Endodermal cell (in vitro differentiated cells): ENCODE measurements at regions not wholly inside any gene's neighbourhood (a gene's known extent, or its start where the extent isn't known, plus 50 kb on each side); places are given as distances from the start of the nearest gene placed in this dataset.

ENCODE experiments used
- DNase-seq: peaks from one replicate; pipeline ENCODE4 v3.0.0-alpha.2; 2017
- H3K27ac ChIP-seq: 2 replicates; pipeline ENCODE4 v1.5.1; 2013; ENCODE audit warnings: mild to moderate bottlenecking, low read depth, low read length, moderate library complexity
- H3K27me3 ChIP-seq: 2 replicates; pipeline ENCODE4 v1.6.1; 2013; ENCODE audit warnings: mild to moderate bottlenecking, low read length, moderate library complexity; ENCODE audit not compliant: insufficient read depth, control insufficient read depth, poor library complexity, severe bottlenecking
- H3K36me3 ChIP-seq: 2 replicates; pipeline ENCODE4 v1.7.0; 2013; ENCODE audit warnings: mild to moderate bottlenecking, low read length, moderate library complexity; ENCODE audit not compliant: control insufficient read depth, insufficient read depth
- H3K4me1 ChIP-seq: one replicate; pipeline ENCODE4 v1.7.0; 2013; ENCODE audit warnings: low read length; ENCODE audit not compliant: control insufficient read depth, insufficient read depth
- H3K4me3 ChIP-seq: 2 replicates; pipeline ENCODE4 v1.5.1; 2013; ENCODE audit warnings: mild to moderate bottlenecking, low read length, moderate library complexity
- H3K9ac ChIP-seq: 2 replicates; pipeline ENCODE4 v1.6.1; 2013; ENCODE audit warnings: mild to moderate bottlenecking, low read length, moderate library complexity; ENCODE audit not compliant: poor library complexity, severe bottlenecking; ENCODE audit errors: extremely low read depth
- H3K9me3 ChIP-seq: 2 replicates; pipeline ENCODE4 v1.6.1; 2013; ENCODE audit warnings: mild to moderate bottlenecking, low read length, moderate library complexity; ENCODE audit not compliant: control insufficient read depth
- H3K27ac Mint-ChIP-seq: 2 replicates; pipeline ENCODE4 v1.8.0; 2020; ENCODE audit warnings: mixed read lengths
- H3K27me3 Mint-ChIP-seq: 2 replicates; pipeline ENCODE4 v1.8.0; 2021; ENCODE audit warnings: mild to moderate bottlenecking, mixed read lengths; ENCODE audit not compliant: insufficient read depth
- H3K36me3 Mint-ChIP-seq: 2 replicates; pipeline ENCODE4 v1.8.0; 2020; ENCODE audit warnings: low read depth, mixed read lengths
- H3K4me1 Mint-ChIP-seq: 2 replicates; pipeline ENCODE4 v1.8.0; 2020; ENCODE audit warnings: mixed read lengths
- H3K4me3 Mint-ChIP-seq: 2 replicates; pipeline ENCODE4 v1.8.0; 2020; ENCODE audit warnings: mild to moderate bottlenecking, moderate library complexity, mixed read lengths
- H3K9me3 Mint-ChIP-seq: 2 replicates; pipeline ENCODE4 v1.8.0; 2020; ENCODE audit warnings: mild to moderate bottlenecking, mixed read lengths
- CTCF ChIP-seq: fragments of 200-600 bp; sonication (generic); conservative IDR thresholded peaks from 2 replicates; pipeline ENCODE4 v1.5.0; 2021; ENCODE audit warnings: antibody characterized with exemption, mild to moderate bottlenecking
- WGBS, 2 experiments: methylation state at CpG; one replicate each; pipeline versions ENCODE4 v1.1.5 to v1.1.7; 2013; ENCODE audit warnings: missing lambda C conversion rate in 2 of 2, mixed read lengths in 1 of 2; ENCODE audit not compliant: insufficient coverage in 1 of 2, insufficient read length in 1 of 2; 5-methylcytosine and 5-hydroxymethylcytosine counted together

- DNase-seq, result peak; percentile 10
- TF ChIP-seq CTCF, result no peak
- Mint-ChIP-seq H3K4me1 (peaks cover 35% of the 10 kb centered on the region), H3K9me3 (no peaks in the 10 kb centered on the region), H3K27ac (no peak overlapping the region), H3K4me3 (no peak overlapping the region), H3K36me3 (no peaks in the 10 kb centered on the region), H3K27me3 (no peaks in the 10 kb centered on the region)
- Histone ChIP-seq H3K9me3 (peaks cover 6% of the 10 kb centered on the region), H3K4me1 (peaks cover 18% of the 10 kb centered on the region), H3K27ac (no peak overlapping the region), H3K27me3 (no peaks in the 10 kb centered on the region), H3K36me3 (no peaks in the 10 kb centered on the region), H3K9ac (no peak overlapping the region), H3K4me3 (no peak overlapping the region)
- 94 to 96% methylated on average over 3 to 5 of the region's 5 CpGs for WGBS, 2 experiments
Observed at GRCh38 chr4:27119239-27119638, 258.6 kb downstream of the STIM2 start.

GRCh38 chr4:27121830-27122229 is 261.2 kb downstream of the STIM2 start:
- Mint-ChIP-seq H3K27ac (peak overlapping the region; percentile 80), H3K36me3 (no peaks in the 10 kb centered on the region), H3K9me3 (no peaks in the 10 kb centered on the region), H3K4me3 (no peak overlapping the region), H3K27me3 (no peaks in the 10 kb centered on the region), H3K4me1 (peaks cover 34% of the 10 kb centered on the region)
- Histone ChIP-seq H3K36me3 (no peaks in the 10 kb centered on the region), H3K9ac (no peak overlapping the region), H3K4me1 (peaks cover 18% of the 10 kb centered on the region), H3K4me3 (peak overlapping the region; percentile 4), H3K27ac (no peak overlapping the region), H3K9me3 (peaks cover 6% of the 10 kb centered on the region), H3K27me3 (no peaks in the 10 kb centered on the region)
- peak; percentile 84 for DNase-seq
- no peak for TF ChIP-seq CTCF
- 66 to 75% methylated on average over 4 to 5 of the region's 5 CpGs for WGBS, 2 experiments

GRCh38 chr4:27123123-27123768 is 262.6 kb downstream of the STIM2 start:
- Mint-ChIP-seq H3K27ac (peak overlapping the region; percentile 80), H3K9me3 (no peaks in the 10 kb centered on the region), H3K27me3 (peaks cover 2% of the 10 kb centered on the region), H3K4me3 (no peak overlapping the region), H3K36me3 (no peaks in the 10 kb centered on the region), H3K4me1 (peaks cover 42% of the 10 kb centered on the region)
- no peak for TF ChIP-seq CTCF
- no peak overlapping the region for H3K9ac ChIP-seq
- no peaks in the 10 kb centered on the region for H3K27me3 ChIP-seq
- H3K36me3 ChIP-seq, result no peaks in the 10 kb centered on the region
- H3K9me3 ChIP-seq, result peaks cover 6% of the 10 kb centered on the region
- peak overlapping the region; percentile 0 for H3K4me3 ChIP-seq
- DNase-seq, result peak; percentile 88
- H3K27ac ChIP-seq, result peak overlapping the region; percentile 89
- peaks cover 22% of the 10 kb centered on the region for H3K4me1 ChIP-seq
- WGBS, 2 experiments, result 13 to 17% methylated on average over 3 of the region's 3 CpGs
